HG02763 (cell line): ENCODE measurements at regions not wholly inside any gene's neighbourhood (a gene's known extent, or its start where the extent isn't known, plus 50 kb on each side); places are given as distances from the start of the nearest gene placed in this dataset.

Experiments used
- ATAC-seq: cut with Tn5 transposase; IDR thresholded peaks from one replicate; pipeline ENCODE4 v1.9.1; 2021; ENCODE audit warnings: mild to moderate bottlenecking, moderate library complexity; ENCODE audit not compliant: unreplicated experiment

DNA sequence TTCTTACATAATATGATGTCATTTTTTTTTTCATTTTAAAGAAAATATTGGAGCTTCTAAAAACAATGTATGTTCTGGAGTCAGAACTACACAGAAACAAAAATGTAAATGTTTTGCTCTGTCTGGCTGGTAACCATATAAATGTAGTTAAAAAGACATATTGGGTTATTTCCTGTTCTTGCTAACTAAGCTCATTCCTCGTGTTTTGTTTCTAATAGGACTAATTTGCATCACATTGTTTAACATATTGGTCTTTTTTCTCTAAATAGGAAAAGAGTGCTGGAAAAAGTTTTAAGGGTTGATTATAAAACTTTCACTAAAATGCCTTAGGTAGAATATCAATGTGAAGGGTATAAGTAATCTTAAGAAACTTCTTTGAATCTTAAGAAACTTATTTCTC lies 221.3 kb downstream of the SLC6A15 start:
- ATAC-seq: no peak

DNA sequence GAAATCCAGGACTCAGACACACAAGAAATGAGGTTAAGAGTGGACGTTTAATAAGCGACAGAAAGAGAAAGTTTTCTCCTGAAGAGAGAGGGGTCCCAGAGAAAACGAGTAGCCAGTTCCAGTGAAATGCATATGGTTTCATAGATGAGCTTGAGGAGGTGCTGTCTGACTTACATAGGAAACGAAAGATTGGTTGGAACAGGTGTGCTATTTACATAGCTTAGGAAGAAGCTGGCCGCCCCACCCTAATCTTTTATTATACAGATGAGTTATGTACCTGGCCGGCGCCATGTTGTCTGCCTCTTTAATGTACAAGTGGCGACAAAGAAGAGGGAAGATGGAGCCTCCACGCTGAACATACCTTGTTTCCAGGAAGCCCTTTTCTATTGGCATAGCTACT lies 223.0 kb downstream of the SLC6A15 start:
- no peak for ATAC-seq

DNA sequence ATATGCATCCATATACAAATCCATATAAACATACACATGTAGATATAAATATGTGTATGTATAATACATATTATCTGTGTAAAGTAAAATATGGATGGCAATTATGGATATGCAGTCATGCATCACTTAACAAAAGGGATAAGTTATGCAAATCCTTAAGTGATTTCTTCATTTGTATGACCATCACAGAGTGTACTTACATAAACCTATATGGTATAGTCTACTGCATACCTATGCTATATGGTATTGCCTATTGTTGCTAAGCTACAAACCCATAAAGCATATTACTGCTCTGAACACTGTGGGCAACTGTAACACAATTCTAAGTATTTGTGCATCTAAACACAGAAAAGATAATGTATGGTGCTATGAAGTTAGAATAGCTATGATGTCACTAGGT lies 227.2 kb downstream of the SLC6A15 start:
- ATAC-seq: no peak

DNA sequence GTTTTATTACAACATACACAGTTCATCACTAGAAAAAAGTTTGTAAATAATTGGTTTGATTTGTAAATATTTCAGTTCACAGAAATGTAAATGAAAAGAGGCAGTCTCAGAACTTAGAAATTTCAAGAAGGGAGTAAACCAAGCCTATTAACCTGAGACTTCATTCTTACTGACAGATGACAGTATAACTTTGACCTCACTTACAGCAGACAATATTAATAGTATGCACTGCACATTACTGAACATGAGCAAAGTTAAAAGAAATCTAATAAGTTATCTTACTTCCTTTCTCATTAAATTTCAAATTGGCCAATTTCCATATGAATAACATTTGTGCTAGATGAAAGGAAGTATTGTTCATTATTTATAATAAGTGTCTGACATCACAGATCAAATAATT lies 235.8 kb downstream of the SLC6A15 start:
- ATAC-seq: no peak

DNA sequence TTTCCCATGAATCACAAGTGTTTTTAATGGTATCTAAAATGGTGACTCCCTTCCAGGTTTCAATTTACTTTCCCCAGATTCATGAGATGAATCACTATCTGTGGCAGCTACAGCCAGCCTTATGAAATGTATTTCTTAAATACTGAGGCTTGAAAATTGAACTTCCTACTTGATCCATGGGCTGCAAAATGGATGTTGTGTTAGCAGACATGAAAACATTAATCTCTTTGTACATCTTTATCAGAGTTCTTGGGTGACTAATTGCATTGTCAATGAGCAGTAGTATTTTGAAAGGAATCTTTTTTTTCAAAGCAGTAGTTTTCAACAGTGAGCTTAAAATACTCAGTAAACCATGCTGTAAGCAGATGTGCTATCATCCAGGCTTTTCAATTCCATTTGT lies 250.8 kb downstream of the SLC6A15 start:
- no peak for ATAC-seq

DNA sequence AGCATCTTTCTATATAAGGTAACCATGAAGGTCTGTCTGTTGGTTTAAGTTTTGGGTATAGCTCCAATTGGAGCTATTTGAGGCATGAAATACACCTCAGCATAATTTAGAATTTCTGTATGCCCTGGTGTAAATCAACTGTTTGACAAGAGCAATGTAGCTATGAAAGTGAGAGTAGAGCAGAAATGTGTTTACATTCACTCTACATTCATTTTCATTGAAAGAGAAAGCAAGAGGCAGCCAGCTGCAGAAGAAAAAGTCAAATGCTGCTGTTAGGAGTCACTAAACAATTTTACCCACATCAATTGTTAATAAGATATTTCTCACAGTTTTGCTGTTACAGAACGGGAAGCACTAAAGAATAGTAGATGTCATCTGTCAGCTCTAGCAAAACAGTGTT lies 252.5 kb downstream of the SLC6A15 start:
- ATAC-seq: no peak

DNA sequence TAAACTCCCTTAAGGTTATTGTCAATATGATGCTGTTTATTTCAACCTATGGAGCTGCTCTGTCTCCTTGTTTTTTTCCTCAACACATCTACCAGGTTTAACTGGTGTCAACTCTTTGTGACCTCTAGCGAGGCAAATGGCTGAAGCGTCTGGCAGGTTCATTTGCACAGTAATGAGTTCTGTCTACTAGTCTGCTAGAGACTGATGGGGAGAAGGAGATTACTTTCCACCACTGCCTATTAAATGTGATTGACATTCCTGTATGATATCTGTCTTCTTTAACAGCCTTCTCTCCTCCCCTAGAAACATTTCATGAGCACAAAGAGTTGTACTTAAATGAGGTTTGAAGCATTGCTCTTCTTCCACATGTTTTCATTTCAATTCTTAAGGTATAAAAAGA lies 253.7 kb downstream of the SLC6A15 start:
- no peak for ATAC-seq

DNA sequence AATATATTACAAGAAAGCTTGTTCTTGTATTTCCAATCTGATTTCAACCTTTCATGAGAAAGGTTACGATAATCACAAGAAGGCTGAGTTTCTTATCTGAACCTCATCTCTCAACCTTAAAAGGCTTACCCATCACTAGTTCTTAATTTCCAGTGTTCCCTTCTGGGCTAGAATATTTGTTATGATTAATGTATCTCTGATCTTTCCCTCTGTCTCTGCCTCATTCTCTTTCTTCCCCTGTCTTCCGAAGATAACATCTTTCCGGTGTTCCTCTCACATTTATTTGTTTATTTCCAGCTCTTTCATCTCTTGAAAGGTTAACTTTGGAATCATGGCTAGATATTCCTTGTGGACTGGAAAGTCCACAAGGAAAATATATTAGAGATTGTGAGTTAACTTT lies 255.9 kb downstream of the SLC6A15 start:
- ATAC-seq: no peak

DNA sequence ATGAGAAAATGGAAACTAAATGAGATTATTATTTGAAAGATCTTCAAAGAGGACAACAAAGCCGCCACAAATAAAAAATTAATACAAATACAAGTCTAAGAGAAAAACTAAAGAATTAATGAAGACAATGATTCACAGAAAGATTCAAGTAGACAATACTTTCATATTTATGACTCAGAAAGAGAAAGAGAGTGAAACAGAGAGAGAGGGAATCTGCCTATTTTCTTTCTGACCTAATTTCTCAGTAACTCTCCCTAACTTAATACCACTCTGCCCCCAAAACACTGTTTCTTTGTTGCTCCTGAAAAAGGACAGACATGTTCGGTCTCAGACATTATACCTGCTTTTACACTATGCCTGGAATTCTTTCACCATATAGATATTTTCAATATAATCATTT lies 259.1 kb downstream of the SLC6A15 start:
- no peak for ATAC-seq

- no peak for ATAC-seq
Measured at GRCh38 chr12:84648425-84648824, 264.2 kb downstream of the SLC6A15 start.

DNA sequence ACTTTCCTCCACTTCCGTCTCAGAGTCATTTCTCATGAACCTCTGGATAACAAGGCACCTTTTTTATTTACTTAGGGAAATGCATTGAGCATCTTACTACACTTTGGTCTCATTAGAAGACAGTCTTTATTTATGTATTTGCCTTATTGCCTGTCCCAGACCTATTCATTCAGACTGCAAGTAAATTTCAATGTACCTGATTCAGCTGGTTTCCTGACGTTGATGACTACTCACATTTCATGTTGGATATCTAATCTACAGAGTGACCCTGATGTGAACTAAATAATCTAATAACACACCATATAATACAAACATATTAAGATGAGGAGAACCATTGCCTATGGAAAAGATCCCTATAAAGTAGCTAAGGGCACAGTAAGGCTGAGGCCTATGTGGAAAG lies 267.7 kb downstream of the SLC6A15 start:
- no peak for ATAC-seq

DNA sequence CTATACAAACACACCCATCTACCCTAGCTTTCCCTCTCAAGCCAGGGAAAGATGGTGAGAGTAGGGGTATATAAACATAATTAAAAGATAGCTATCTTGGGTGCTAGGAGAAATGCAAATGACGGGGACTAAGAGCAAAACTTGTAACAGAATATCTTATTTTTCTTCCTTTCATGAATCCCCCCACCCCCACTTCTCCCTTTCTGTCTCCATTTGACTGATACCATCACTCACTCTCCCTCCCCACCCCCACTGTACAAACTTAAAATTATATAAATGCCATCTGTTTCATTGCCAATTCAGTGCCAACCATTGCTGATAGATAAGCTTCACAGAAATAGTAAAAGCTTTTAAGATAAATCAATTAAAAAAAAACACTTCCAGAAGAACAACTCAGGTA lies 268.6 kb downstream of the SLC6A15 start:
- no peak for ATAC-seq

DNA sequence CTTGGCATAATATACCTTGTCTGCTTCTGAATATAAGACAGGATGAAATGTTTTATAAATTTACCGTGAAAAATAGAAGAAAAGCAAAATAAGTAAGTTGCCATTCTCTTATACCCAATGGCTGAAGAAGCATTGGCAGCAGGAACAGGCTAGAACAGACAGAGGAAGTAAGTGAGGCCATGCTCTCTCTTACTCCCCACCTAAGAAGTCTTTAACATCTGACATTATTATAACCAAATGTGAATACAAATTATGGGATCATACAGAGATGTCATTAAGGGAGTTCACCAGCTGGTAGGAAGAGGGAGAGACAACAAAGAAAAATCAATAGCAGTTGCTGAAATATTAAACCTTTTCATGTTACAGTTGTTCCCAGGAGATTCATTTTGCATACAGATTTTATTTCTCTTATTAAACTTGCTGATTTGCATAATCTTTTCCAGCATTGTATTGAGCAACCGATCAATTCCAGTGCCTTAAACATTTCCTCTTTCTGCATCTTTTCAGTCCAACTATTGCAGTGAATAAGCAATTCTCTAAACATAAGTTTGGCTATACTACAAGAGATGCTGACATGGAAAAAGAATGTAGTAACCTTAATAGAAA lies 270.6 kb downstream of the SLC6A15 start:
- no peak for ATAC-seq

DNA sequence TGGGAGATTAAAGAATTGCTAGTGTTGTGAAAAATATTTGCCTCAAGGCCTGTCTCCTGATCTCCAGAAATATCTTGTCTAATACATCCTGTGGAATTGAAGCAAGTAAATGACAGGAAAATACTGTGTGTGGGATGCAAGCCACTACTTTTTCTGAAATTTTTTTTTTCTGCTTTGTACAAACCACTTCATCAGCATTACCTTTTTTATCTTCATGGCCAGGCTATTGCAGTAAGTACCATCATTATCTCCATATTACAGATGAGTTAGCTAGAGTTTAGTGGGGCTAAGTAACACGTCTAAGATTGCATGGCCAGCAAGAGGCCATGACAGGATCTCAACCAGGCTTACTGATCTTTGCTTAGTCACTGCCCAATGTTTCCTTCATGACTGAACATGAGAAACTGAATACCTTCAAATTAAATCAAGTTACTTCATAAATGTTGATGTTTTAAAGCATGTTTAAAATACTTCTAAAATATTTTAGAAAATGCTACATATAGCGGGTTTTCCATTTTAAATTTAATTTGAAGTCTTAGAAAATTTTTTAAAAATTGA lies 273.7 kb downstream of the SLC6A15 start:
- ATAC-seq: no peak

GRCh38 chr12:84637926-84638325 lies 274.7 kb downstream of the SLC6A15 start:
- no peak for ATAC-seq

- ATAC-seq: no peak
Measured at GRCh38 chr12:84636801-84637290, 275.8 kb downstream of the SLC6A15 start.

- ATAC-seq: no peak
Measured at GRCh38 chr12:84634526-84634925, 278.1 kb downstream of the SLC6A15 start.

DNA sequence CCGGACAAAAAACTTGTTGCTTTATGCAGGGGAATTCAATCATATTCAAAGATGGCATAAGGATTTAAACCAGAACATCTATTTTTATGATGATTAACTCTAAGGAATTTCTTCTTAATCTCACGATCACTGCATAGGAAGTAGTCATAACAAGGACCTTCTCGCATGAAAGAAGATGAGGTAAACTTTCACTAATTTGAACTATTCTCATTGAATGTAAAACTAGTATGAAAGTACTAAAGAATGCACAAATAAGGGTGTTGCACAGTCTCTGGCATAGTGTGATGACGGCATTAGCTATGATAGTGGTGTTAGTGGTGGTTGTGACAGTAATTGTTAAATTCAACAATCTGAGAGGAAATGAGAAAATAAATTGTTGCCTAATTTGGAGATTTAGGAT lies 280.0 kb downstream of the SLC6A15 start:
- no peak for ATAC-seq

DNA sequence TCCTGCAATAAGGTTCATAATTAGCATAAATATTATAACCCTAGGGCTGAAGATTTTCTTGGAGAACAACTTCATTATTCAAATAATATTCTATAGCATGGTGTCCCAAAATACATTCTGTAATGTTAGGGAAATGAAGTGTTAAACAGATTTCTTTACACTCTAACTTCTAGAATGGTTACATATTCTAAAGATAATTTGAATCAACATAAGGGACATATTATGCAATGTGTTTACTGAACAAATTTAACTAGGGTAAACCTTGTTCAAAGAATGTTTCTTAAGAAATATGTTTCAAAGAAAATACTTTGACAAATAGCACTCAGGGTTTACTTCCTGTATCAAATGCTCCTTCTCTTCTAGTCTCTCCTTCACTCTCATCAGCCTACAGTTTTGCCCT lies 281.6 kb downstream of the SLC6A15 start:
- no peak for ATAC-seq

DNA sequence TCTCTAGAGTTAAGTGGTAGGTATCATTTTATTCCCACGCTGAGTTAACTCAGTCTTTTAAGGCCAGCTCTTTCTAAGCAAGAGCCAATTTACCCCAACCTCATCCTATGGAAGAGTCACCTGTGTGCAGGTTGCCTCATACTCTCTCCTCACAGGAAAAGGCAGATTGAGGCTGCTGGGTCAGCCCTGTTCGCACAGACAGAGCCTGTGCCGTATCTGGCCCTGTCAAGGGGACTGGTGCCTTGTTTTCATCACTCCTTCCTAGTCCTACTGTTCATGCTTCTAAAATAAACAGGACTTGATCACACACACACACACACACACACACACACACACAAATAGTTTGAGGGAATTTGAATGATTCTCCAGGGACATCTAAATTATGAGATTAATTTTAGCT lies 285.0 kb downstream of the SLC6A15 start:
- no peak for ATAC-seq

DNA sequence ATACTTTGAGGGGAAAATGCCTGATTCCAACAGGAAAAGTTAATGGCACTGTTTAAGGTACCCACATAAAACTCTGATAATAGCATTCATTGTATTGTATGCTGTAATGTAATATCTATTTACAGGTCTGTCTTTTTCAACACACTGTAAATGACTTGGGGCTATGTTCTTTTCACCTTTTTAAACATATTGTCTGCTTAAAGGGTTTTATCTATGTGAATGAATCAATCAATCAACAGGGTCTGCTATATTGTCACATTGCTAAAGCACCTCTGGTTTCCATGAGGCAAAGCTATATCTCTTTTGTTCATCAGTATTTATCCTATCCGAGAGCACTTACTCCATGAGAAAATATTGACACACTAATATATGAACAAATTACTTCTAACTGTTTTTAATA lies 288.0 kb downstream of the SLC6A15 start:
- no peak for ATAC-seq

DNA sequence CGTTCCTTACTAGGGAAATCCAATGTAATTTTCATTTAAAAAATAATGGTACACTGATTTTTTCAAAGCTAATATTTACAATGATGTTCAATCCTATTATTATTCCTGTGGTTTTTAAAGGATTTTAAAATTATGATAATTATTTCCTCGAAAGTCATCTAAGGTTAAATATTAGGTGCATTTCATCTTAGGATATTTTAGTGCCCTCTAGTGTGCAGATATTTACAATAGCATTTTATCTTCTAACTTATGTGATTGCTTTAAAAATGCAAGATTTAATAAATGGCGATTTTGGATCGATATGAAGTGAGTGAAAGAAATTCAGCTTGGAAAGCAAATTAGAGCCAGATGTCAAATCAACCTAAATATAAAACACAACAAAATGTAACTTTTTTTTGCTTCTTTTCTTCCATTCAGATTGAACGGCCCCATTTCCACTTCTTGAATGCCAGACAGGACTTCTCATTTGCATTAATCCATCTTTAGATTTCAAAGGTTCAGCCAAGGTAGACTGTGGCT lies 293.5 kb downstream of the SLC6A15 start:
- no peak for ATAC-seq
